G401 (cell line): ENCODE measurements at regions not wholly inside any gene's neighbourhood (a gene's known extent, or its start where the extent isn't known, plus 50 kb on each side); places are given as distances from the start of the nearest gene placed in this dataset.

ENCODE experiments used
- DNase-seq: peaks from one replicate; pipeline ENCODE4 v3.0.0-alpha.2; 2015; ENCODE audit warnings: low spot score
- in situ Hi-C: cut with HindIII; loops from 2 replicates; pipeline ENCODE4 v1.10.0; 2016; ENCODE audit warnings: low sequenced_read_pairs, mixed read lengths

DNA sequence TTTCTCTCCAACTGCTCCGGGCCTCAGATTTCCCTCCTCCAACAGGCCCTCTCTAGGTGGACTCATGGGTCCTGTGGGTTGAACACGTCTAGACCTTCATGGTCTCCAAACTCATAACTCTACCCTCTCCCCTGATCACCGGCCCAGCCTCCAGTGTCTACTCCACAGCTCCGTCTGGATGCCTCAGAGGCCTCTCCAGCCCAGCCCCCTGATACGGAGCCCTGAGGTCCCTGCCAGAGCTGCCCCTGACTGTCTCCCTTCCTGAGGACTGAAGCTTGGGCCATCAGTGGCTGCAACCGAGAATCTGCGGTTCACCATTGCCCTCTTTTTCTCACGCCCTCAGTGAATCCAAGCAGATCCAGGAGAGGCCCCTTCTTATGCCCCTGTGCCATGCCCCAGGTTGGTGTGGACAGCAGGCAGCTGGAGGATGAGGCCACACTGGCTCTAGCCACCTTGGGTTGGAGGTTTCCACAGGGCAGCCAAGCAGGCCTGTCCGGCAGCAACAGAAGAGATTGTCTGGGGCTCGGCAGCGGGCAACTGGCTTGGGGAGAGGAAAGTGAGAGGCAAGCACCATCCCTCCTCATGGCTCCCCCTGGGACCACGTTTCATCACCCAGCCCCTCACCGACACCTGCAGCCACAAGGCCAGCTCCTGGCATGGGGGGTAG, 104.6 kb upstream of the FGF3 start:
- DNase-seq: no peak
- in situ Hi-C loops: no loop called here

- no peak for DNase-seq
- in situ Hi-C loops: no loop called here
Measured at GRCh38 chr11:69924308-69925161, 105.3 kb upstream of the FGF3 start.

- in situ Hi-C loops: no loop called here
- no peak for DNase-seq
Measured at GRCh38 chr11:69925366-69926196, 106.4 kb upstream of the FGF3 start.

- no peak for DNase-seq
- in situ Hi-C loops: no loop called here
Measured at GRCh38 chr11:69926376-69927050, 107.3 kb upstream of the FGF3 start.

- in situ Hi-C loops: no loop called here
Measured at GRCh38 chr11:69928121-69928520, 108.9 kb upstream of the FGF3 start.

DNA sequence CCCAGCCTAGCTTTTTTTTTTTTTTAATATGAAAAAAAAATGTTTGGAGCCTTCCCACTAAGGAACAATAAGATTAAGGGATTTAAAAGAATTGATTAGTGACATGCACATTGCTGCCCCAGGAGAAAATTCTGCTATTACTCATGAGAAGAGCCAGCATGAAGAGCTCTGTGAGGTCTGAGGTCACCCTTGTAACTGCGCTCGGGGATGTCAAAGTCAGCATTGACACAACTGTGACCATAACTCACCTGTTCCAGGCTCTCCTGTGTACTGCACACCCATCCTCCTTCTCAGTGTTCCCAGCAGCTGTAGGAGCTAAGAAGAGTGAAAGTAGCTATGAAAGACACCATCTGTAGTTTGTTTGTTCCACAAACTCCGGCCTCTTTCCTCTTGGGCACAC, 109.8 kb upstream of the FGF3 start:
- in situ Hi-C loops: no loop called here
- DNase-seq: no peak

More at GRCh38 chr11:69928121-69928520, 108.9 kb upstream of the FGF3 start:
- DNase-seq: no peak

DNA sequence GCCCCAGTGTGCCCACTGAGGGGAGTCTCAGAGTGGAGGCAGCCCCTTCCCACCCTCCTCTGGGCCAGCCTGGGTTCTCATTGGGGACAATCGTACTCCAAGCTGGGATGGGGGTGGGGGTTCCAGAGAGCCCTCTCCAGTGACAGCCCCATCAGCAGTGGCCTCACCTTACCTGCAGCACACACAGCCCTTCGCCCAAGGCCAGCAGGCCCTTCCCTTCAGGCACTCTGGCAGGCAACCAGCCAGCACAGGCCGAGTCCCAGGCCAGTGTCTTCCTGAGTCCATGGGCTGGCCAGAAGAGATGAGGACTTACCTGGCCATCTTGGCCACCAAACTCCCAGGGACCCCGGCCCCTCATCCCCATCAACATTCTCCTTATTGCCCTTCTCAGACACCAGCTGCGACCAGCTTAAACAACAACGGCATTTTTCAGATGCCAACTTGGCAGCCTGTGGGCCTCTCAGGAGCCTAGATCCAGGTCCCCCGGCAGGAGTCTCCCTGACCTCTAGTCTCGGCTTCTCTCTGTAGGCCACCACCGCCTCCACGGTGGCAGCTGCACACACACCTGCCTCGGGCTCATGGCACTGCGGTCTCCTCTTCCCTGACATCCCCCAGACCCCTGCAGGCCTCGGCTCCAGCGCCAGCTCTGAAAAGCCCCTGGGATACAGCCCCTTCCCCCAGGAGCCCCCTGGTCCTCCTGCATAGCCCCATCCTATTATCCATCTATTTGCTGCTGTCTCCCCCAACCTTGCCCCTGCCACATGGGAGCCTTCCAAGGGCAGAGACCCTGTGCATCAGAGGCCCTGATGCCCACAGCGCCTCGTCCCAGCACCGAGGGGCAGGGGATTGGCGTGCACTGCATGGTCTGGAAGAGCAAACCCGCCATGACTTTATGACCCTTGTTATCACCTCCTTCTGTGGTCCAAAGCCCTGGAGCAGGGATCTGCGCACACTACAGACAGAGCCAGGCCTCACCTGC, 111.2 kb upstream of the FGF3 start:
- DNase-seq: no peak
- in situ Hi-C loops: no loop called here

- DNase-seq: no peak
- in situ Hi-C loops: no loop called here
Measured at GRCh38 chr11:69931060-69931910, 112.1 kb upstream of the FGF3 start.

DNA sequence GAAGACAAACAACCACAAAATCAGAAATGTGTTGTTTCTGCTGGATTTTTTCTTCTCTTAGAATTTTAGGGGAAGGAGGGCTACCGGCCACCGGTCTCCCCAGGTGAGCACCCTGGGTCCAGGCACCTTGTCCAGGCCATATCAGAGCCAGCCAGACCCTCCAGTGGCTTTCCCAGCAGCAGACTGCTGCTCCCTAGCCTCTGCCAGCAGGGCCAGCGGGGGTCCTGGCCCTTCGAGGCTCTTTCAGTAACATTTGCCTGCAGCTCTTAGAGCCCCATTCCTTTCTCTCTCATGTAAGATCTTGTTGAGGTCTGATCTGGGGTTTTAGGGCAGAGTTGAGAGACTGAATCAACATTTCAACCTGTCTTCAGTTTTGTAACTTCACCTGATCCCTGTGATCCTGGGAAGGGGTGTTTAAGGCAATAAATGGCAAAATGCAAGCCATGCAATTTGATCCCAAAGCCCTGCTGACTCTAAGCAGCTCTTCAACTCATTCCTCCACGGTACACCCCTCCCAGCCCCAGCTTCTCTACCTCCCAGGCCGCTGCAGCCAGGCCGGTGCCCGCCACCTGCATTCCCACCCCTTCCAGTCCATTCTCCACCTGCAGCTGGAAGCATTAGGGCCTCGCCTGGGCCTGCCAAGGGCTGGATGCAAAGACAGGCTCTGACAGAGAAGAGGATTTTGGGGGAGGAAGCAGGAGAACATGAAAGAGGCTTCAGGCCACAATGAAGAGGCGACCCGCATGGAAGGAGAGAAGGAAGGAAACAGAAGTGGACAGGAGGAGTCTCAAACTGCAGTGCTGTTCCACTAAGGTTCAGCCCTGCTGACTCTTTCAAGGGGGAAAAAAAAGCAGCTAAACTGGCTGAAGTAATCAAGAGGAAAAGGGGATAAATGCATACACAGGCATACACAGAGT, 113.0 kb upstream of the FGF3 start:
- no peak for DNase-seq
- in situ Hi-C loops: no loop called here

DNA sequence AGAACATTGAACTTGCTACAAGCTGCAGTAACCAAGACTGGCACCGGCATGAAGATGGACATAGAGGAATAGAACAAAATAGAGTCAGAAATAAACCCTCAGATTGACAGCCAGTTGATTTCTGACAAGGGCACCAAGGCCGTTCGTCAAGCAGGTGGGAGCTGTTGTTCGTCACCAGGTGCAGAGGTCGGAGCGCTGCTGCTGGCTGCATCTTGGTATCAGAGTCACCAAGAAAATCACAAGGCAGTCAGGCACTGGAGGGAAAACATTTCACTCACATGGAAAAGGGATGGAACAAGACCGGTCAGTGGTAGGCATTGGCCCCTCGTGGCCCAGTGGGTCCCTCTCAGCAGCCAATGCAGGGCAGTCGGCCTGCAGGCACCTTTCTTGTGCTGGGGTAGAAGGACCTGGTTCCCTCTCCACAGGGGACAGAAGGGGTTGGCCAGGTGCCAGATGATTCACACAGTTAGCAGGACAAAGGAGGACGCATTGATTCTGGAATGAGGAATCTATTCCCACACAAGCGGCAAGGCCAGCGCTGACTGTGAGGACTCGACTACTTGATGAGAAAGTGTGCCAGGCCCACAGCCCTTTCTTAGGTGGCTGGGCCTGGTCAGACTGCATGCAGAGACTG, 115.8 kb upstream of the FGF3 start:
- in situ Hi-C loops: no loop called here
- DNase-seq: no peak

GRCh38 chr11:69935941-69936505, 116.8 kb upstream of the FGF3 start:
- no peak for DNase-seq
- in situ Hi-C loops: no loop called here

DNA sequence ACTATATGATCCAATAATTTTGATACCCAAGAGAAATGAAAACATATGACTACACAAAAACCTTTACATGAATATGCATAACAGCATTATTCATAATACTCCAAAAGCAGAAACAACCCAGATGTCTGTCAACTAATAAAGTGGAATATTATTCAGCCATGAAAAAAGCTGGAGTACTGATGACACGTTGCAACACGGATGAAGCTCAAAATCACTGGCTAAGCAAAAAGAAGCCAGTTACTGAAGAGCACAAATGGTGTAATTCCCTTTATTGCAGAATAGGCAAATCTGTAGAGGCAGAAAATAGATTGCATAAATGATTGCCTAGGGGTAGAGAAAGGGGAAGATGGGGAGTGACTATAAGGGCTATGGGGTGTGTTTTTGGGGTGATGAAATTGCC, 117.6 kb upstream of the FGF3 start:
- DNase-seq: no peak
- in situ Hi-C loops: no loop called here

DNA sequence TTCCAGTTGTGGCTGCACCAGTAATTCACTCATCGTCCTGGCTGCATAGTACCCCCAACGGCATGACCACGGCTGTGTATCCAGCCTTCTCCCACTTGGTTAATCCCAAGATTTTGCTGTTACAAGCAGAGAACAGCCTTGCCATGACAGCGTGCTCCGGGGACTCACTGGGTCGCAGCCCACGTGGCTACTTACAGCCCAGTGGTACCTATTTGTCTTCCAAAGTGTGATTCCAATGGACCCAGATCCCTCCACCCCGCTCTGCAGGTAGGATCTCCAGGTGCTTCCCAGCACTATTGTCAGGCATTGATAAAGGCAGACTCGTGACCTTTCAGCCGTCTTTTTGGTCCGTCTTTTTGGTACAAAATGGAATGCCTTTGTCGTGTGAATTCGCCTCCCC, 119.0 kb upstream of the FGF3 start:
- in situ Hi-C loops: no loop called here

DNA sequence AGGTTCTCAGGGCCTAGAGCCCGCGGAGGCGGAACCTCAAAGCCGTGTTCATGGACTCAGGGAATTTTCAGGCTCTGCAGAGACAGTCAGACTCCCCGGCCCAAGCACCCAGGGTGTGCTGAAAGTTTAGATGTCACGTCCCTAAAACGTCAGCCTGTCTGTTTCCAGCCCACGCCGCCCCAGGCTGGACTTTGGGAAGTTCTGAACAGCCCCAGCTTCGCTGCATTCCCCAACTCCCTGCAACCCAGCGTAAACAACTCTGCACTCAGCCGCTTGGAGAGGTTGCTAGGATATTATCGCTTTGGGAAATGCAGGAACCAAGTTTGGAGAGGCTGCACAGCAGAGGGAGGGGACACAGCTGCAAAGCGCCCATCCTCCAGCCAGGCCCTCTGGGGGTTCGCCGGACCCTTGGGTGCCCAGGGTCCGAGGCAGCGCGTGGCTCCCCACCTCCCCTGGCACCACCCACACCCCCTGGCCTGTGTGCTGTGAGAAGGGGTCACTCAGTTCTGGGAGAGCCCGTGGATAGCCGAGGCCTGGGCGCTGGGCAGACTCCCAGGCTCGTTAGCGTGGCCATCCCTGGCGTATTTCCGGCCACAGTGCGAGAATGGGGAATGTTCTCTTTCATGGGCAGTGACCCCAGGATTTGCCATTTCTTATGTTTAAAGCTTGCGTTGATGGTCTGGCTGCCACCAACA, 120.5 kb upstream of the FGF3 start:
- DNase-seq: no peak
- in situ Hi-C loops: no loop called here

More for the DNA sequence above, 119.0 kb upstream of the FGF3 start:
- no peak for DNase-seq

- no peak for DNase-seq
- in situ Hi-C loops: no loop called here
Measured at GRCh38 chr11:69940246-69940610, 121.0 kb upstream of the FGF3 start.
